GM12865 (cell line): ENCODE measurements at regions not wholly inside any gene's neighbourhood (a gene's known extent, or its start where the extent isn't known, plus 50 kb on each side); places are given as distances from the start of the nearest gene placed in this dataset.
"Not testable (repeated sequence)": the region's sequence is repeated elsewhere in the genome, so short reads cannot be mapped to it uniquely, and the experiment has no call there.

Experiments
- DNase-seq: peaks from one replicate; pipeline ENCODE4 v3.0.0; 2010; ENCODE audit warnings: low read depth
- H3K4me3 ChIP-seq: 2 replicates; pipeline ENCODE4 v1.5.1; 2011; ENCODE audit warnings: mild to moderate bottlenecking, low read depth, low read length, control low read depth
- TF ChIP-seq, protein P1 (sequence below): IDR thresholded peaks from 2 replicates; pipeline ENCODE4 v1.5.1; 2011; ENCODE audit warnings: low read length, control low read depth, low read depth, inconsistent platforms; ENCODE audit not compliant: insufficient read depth; ENCODE audit errors: missing control alignments

- no peak for DNase-seq
- TF ChIP-seq, protein P1, sequence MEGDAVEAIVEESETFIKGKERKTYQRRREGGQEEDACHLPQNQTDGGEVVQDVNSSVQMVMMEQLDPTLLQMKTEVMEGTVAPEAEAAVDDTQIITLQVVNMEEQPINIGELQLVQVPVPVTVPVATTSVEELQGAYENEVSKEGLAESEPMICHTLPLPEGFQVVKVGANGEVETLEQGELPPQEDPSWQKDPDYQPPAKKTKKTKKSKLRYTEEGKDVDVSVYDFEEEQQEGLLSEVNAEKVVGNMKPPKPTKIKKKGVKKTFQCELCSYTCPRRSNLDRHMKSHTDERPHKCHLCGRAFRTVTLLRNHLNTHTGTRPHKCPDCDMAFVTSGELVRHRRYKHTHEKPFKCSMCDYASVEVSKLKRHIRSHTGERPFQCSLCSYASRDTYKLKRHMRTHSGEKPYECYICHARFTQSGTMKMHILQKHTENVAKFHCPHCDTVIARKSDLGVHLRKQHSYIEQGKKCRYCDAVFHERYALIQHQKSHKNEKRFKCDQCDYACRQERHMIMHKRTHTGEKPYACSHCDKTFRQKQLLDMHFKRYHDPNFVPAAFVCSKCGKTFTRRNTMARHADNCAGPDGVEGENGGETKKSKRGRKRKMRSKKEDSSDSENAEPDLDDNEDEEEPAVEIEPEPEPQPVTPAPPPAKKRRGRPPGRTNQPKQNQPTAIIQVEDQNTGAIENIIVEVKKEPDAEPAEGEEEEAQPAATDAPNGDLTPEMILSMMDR = no peak
- H3K4me3 ChIP-seq = no peak overlapping the region
These were observed 138.1 kb downstream of the EMB start for GRCh38 chr5:50302815-50303490.

DNA sequence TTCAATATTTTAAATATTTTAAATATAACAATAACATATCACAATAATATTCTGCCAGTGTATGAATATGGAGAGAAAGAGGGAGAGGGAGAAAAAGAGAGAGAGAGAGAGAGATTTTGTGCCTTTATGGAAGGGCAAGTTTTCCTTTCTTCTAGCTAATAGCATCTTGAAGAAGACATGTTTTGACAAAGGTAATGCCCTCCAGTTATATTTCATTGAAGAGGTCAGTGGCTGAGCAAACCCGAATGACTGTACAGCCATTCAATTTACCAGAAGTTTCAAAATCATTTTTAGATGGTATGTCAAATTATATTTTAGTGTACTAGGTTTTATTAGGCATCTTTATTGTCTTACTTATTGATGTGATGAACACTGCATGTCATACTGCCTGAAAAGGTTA lies 139.3 kb downstream of the EMB start:
- H3K4me3 ChIP-seq = no peak overlapping the region
- DNase-seq = no peak
- TF ChIP-seq, protein P1 = no peak

DNA sequence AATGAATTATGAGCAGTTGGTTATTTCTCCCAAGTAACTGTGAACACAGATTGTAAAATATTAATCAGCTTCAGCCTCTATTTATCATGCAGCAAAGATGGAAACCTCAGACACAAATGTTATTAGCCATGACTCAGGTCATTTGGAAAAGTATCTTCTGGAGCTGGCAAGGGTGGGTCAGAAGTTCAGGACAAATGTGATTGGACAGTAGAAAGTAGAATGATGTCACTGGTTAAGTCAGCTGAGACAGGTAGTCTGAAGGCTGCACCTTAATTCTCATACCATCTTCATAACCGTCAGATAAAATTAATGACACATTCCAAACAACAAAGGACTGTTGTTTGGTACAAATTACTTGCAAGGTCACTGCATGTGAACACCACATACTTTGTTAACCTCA lies 140.2 kb downstream of the EMB start:
- TF ChIP-seq, protein P1 = no peak

DNA sequence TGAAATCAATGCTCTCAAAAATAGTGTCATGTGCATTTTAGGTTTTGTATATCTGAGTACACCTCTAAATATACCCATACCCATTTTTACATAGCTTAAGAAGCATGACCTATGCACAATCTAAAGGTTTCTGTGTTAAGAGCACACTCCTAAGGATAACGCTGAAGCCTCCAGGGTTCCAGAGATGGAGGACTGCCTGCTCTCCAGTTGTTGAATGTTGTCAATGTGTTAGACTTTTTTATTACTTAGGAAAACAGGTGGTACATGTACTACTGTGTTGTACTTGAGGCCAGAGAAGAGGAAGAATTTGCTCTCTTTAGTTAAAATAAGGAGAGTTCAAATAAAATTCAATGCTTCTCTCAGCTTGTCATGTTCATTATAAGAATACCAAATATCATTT lies 141.2 kb downstream of the EMB start:
- DNase-seq = no peak
- H3K4me3 ChIP-seq = no peak overlapping the region
- TF ChIP-seq, protein P1 = no peak

More for the DNA sequence above, 140.2 kb downstream of the EMB start:
- DNase-seq = no peak
- H3K4me3 ChIP-seq = no peak overlapping the region

DNA sequence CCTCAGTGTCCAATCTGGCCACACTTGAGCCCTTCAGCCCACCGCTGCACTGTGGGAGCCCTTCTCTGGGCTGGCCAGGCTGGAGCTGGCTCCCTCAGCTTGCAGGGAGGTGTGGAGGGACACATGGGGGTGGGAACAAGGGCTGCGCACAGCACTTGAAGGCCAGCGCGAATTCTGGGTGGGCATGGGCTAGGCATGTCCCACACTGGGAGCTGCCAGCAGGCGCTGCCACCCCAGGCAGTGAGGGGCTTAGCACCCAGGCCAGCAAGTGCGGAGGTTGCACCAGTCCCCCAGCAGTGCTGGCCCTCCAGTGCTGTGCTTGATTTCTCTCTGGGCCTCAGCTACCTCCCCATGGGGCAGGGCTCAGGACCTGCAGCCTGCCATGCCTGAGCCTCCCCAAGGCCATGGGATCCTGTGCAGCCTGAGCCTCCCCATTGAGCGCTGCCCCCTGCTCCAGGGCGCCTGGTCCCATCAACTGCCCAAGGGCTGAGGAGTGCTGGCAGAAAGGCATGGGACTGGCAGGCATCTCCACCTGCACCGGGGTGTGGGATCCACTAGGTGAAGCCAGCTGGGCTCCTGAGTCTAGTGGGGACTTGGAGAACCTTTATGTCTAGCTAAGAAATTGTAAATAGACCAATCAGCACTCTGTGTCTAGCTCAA lies 148.2 kb downstream of the EMB start:
- no peak overlapping the region for H3K4me3 ChIP-seq
- TF ChIP-seq, protein P1 = no peak
- no peak for DNase-seq

GRCh38 chr5:50280461-50280860 lies 160.6 kb downstream of the EMB start:
- H3K4me3 ChIP-seq, DNase-seq: not testable (repeated sequence)
